Ovary (tissue), 3 donors: ENCODE measurements at regions not wholly inside any gene's neighbourhood (a gene's known extent, or its start where the extent isn't known, plus 50 kb on each side); places are given as distances from the start of the nearest gene placed in this dataset.

Source experiments
- CTCF ChIP-seq, 3 donors: fragments of 450-650 bp in 2 of 3; fragments of 200-600 bp in 1 of 3; IDR thresholded peaks; one replicate each; pipeline versions ENCODE4 v1.5.1 to v1.8.0; 2016 to 2022; ENCODE audit warnings: antibody characterized with exemption in 3 of 3, mild to moderate bottlenecking in 1 of 3
- POLR2A ChIP-seq: fragments of 450-650 bp; IDR thresholded peaks from one replicate; pipeline ENCODE4 v1.6.1; 2017; ENCODE audit warnings: antibody characterized with exemption, mild to moderate bottlenecking, moderate library complexity
- donor health status: DM: no; HTN: no; CAD: no.

DNA sequence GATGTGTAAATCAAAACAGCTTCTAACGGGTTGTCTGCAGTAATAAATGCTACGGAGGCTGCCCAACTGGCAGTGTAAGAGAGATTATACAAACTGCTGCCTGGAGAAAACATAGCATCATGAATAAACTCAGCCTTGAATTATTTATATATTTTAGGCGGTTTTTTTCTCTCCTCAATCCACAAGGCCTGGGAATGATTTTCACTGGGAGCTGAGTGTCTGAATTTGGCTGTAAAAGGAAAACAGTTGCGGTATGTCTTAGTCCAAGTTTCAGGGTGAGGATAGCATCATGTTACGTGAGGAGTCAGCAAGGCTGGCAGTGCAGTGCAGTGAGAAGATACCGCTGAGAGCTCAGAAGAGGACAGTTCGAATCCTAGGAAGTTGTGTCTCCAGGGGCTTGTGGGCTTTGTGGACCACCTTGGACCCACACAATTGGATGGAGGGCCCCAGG lies 291.5 kb upstream of the BOD1L1 start:
- TF ChIP-seq POLR2A (no peak), CTCF (IDR thresholded peaks at IDR 0.05) (no peak)
